Fibroblast of mammary gland (primary cell): ENCODE measurements at regions not wholly inside any gene's neighbourhood (a gene's known extent, or its start where the extent isn't known, plus 50 kb on each side); places are given as distances from the start of the nearest gene placed in this dataset.

Experiments used
- DNase-seq: peaks from one replicate; pipeline ENCODE4 v3.0.0-alpha.2; 2010; ENCODE audit warnings: low read depth
- H3K4me3 ChIP-seq: 2 replicates; pipeline ENCODE4 v1.5.1; 2011; ENCODE audit warnings: low read depth, mild to moderate bottlenecking, low read length, moderate library complexity; ENCODE audit not compliant: control insufficient read depth
- CTCF ChIP-seq: conservative IDR thresholded peaks from 2 replicates; pipeline ENCODE4 v1.5.1; 2011; ENCODE audit warnings: low read depth, low read length, inconsistent platforms; ENCODE audit not compliant: control insufficient read depth, insufficient read depth

GRCh38 chr3:80668100-80668499 lies 900.3 kb upstream of the ROBO1 start:
- no peak for DNase-seq
- TF ChIP-seq CTCF: no peak
- H3K4me3 ChIP-seq: no peak overlapping the region

- H3K4me3 ChIP-seq: no peak overlapping the region
- no peak for DNase-seq
- TF ChIP-seq CTCF: no peak
These were observed 895.6 kb upstream of the ROBO1 start for GRCh38 chr3:80663426-80663825.

GRCh38 chr3:80655216-80655615 lies 887.4 kb upstream of the ROBO1 start:
- no peak for TF ChIP-seq CTCF
- DNase-seq: no peak
- H3K4me3 ChIP-seq: no peak overlapping the region

DNA sequence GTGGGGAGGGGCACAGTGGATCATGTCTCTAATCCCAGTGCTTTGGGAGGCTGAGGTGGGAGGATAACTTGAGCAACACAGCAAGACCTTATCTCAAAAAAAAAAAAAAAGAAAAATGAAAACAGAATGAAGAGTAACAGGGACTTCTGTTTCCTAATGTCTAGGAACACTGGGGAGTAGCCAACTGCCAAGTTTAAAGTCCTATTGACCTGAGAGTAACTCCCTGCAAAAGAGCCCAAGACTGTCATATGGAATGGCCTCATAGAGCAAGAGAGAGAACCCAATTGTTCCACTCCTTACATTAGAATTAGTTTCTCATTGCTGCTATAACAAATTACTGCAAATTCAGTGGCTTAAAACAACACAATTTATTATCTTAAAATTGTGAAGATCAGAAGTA lies 881.4 kb upstream of the ROBO1 start:
- H3K4me3 ChIP-seq: no peak overlapping the region
- no peak for DNase-seq
- no peak for TF ChIP-seq CTCF

GRCh38 chr3:80643421-80643820 lies 875.6 kb upstream of the ROBO1 start:
- no peak for TF ChIP-seq CTCF
- DNase-seq: no peak
- H3K4me3 ChIP-seq: no peak overlapping the region

- no peak overlapping the region for H3K4me3 ChIP-seq
- DNase-seq: no peak
- TF ChIP-seq CTCF: no peak
These were observed 850.8 kb upstream of the ROBO1 start for GRCh38 chr3:80618295-80619256.
